Suprapubic skin (tissue), 3 donors: ENCODE measurements at regions not wholly inside any gene's neighbourhood (a gene's known extent, or its start where the extent isn't known, plus 50 kb on each side); places are given as distances from the start of the nearest gene placed in this dataset.

Source experiments
- EP300 ChIP-seq: sonication (generic); formaldehyde crosslinking; IDR thresholded peaks from one replicate; pipeline ENCODE4 v1.6.1; 2017; ENCODE audit warnings: antibody characterized with exemption
- POLR2A ChIP-seq, 2 donors: fragments of 450-650 bp; IDR thresholded peaks; one replicate each; pipeline ENCODE4 v1.6.1; 2017; ENCODE audit warnings: antibody characterized with exemption in 2 of 2, mild to moderate bottlenecking in 2 of 2, moderate library complexity in 2 of 2
- TF ChIP-seq, protein P1 (sequence below), 2 donors: fragments of 200-600 bp in 1 of 2; fragments of 450-650 bp in 1 of 2; sonication (generic) in 1 of 2; IDR thresholded peaks; one replicate each; pipeline ENCODE4 v1.5.1; 2016 to 2019; ENCODE audit warnings: antibody characterized with exemption in 2 of 2, mild to moderate bottlenecking in 1 of 2, moderate library complexity in 1 of 2

- TF ChIP-seq, protein P1, sequence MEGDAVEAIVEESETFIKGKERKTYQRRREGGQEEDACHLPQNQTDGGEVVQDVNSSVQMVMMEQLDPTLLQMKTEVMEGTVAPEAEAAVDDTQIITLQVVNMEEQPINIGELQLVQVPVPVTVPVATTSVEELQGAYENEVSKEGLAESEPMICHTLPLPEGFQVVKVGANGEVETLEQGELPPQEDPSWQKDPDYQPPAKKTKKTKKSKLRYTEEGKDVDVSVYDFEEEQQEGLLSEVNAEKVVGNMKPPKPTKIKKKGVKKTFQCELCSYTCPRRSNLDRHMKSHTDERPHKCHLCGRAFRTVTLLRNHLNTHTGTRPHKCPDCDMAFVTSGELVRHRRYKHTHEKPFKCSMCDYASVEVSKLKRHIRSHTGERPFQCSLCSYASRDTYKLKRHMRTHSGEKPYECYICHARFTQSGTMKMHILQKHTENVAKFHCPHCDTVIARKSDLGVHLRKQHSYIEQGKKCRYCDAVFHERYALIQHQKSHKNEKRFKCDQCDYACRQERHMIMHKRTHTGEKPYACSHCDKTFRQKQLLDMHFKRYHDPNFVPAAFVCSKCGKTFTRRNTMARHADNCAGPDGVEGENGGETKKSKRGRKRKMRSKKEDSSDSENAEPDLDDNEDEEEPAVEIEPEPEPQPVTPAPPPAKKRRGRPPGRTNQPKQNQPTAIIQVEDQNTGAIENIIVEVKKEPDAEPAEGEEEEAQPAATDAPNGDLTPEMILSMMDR (IDR thresholded peaks at IDR 0.05): no peak
- TF ChIP-seq EP300 (no peak), POLR2A (IDR thresholded peaks at IDR 0.05) (no peak)
Measured at GRCh38 chr4:161287678-161288352, 876.0 kb downstream of the FSTL5 start.
